DMS79 (cell line): ENCODE measurements at regions not wholly inside any gene's neighbourhood (a gene's known extent, or its start where the extent isn't known, plus 50 kb on each side); places are given as distances from the start of the nearest gene placed in this dataset.
"Not testable (repeated sequence)": the region's sequence is repeated elsewhere in the genome, so short reads cannot be mapped to it uniquely, and the experiment has no call there.

Experiments
- DNase-seq: peaks from one replicate; lab custom pipeline; 2025; lab: John Stamatoyannopoulos, UW

- no peak for DNase-seq
Observed at GRCh38 chr5:17364987-17365810, 132.8 kb upstream of the TAF11L2 start.

GRCh38 chr5:17365811-17366138 lies 132.3 kb upstream of the TAF11L2 start:
- no peak for DNase-seq

- DNase-seq, result no peak
Observed at GRCh38 chr5:17367256-17367840, 130.7 kb upstream of the TAF11L2 start.

- no peak for DNase-seq
Observed at GRCh38 chr5:17370651-17371050, 127.4 kb upstream of the TAF11L2 start.

GRCh38 chr5:17373406-17373805 lies 124.6 kb upstream of the TAF11L2 start:
- DNase-seq, result no peak

GRCh38 chr5:17373814-17374556 lies 124.0 kb upstream of the TAF11L2 start:
- no peak for DNase-seq

- no peak for DNase-seq
Observed at GRCh38 chr5:17374973-17375742, 122.9 kb upstream of the TAF11L2 start.

GRCh38 chr5:17375886-17376285 lies 122.1 kb upstream of the TAF11L2 start:
- not testable (repeated sequence) for DNase-seq

GRCh38 chr5:17378346-17378997 lies 119.6 kb upstream of the TAF11L2 start:
- DNase-seq, result no peak

- DNase-seq, result no peak
Observed at GRCh38 chr5:17379100-17379951, 118.7 kb upstream of the TAF11L2 start.

GRCh38 chr5:17381932-17382331 lies 116.1 kb upstream of the TAF11L2 start:
- no peak for DNase-seq

GRCh38 chr5:17383526-17383925 lies 114.5 kb upstream of the TAF11L2 start:
- no peak for DNase-seq

- DNase-seq, result no peak
Observed at GRCh38 chr5:17384181-17384580, 113.8 kb upstream of the TAF11L2 start.

- DNase-seq, result no peak
Observed at GRCh38 chr5:17388717-17389116, 109.3 kb upstream of the TAF11L2 start.

- DNase-seq, result no peak
Observed at GRCh38 chr5:17394086-17394485, 103.9 kb upstream of the TAF11L2 start.

- DNase-seq, result no peak
Observed at GRCh38 chr5:17395106-17395880, 102.7 kb upstream of the TAF11L2 start.

GRCh38 chr5:17396247-17396646 lies 101.8 kb upstream of the TAF11L2 start:
- DNase-seq, result no peak

- DNase-seq, result no peak
Observed at GRCh38 chr5:17398431-17398830, 99.6 kb upstream of the TAF11L2 start.

- DNase-seq, result no peak
Observed at GRCh38 chr5:17398866-17399835, 98.9 kb upstream of the TAF11L2 start.
